DOHH2 (cell line): ENCODE measurements at regions not wholly inside any gene's neighbourhood (a gene's known extent, or its start where the extent isn't known, plus 50 kb on each side); places are given as distances from the start of the nearest gene placed in this dataset.

Experiments
- H3F3A ChIP-seq: fragments of 200-600 bp; sonication (generic), shearing (Covaris generic); 2 replicates; pipeline ENCODE4 v1.6.0; 2016; ENCODE audit warnings: antibody characterized with exemption, mild to moderate bottlenecking; ENCODE audit not compliant: control insufficient read depth, insufficient read depth
- H3K27ac ChIP-seq: fragments of 200-600 bp; sonication (generic); 2 replicates; pipeline ENCODE4 v1.5.1; 2014; ENCODE audit warnings: low read depth, mild to moderate bottlenecking, low read length, moderate library complexity
- H3K27me3 ChIP-seq: fragments of 200-600 bp; sonication (generic); 2 replicates; pipeline ENCODE4 v1.6.1; 2014; ENCODE audit warnings: mild to moderate bottlenecking, low read length, mixed read lengths; ENCODE audit not compliant: control insufficient read depth
- H3K36me3 ChIP-seq: fragments of 200-600 bp; sonication (generic); 2 replicates; pipeline ENCODE4 v1.6.1; 2014; ENCODE audit warnings: mild to moderate bottlenecking, low read length, moderate library complexity, mixed read lengths; ENCODE audit not compliant: control insufficient read depth
- H3K4me1 ChIP-seq: fragments of 200-600 bp; sonication (generic); 2 replicates; pipeline ENCODE4 v1.6.1; 2014; ENCODE audit warnings: mild to moderate bottlenecking, low read length, mixed read lengths; ENCODE audit not compliant: control insufficient read depth
- H3K4me2 ChIP-seq: fragments of 200-600 bp; sonication (generic); 2 replicates; pipeline ENCODE4 v1.6.0; 2014; ENCODE audit warnings: mild to moderate bottlenecking, low read length, moderate library complexity
- H3K4me3 ChIP-seq: fragments of 200-600 bp; sonication (generic); 2 replicates; pipeline ENCODE4 v1.5.1; 2014; ENCODE audit warnings: mild to moderate bottlenecking, low read length, mixed read lengths
- H3K79me2 ChIP-seq: fragments of 200-600 bp; sonication (generic); 2 replicates; pipeline ENCODE4 v1.6.1; 2014; ENCODE audit warnings: mild to moderate bottlenecking, low read length, mixed read lengths; ENCODE audit not compliant: control insufficient read depth
- H3K9me2 ChIP-seq: fragments of 200-600 bp; sonication (generic); replicated peaks from 2 replicates; pipeline ENCODE4 v1.6.1; 2014; ENCODE audit warnings: mild to moderate bottlenecking, low read length, mixed read lengths; ENCODE audit not compliant: control insufficient read depth
- H3K9me3 ChIP-seq: fragments of 200-600 bp; sonication (generic); 2 replicates; pipeline ENCODE4 v1.6.1; 2014; ENCODE audit warnings: antibody characterized with exemption, low read length, mixed read lengths; ENCODE audit not compliant: control insufficient read depth, insufficient read depth
- H4K20me1 ChIP-seq: fragments of 200-600 bp; sonication (generic); 2 replicates; pipeline ENCODE4 v1.6.0; 2014; ENCODE audit warnings: low read depth, mild to moderate bottlenecking, antibody characterized with exemption, low read length, moderate library complexity; ENCODE audit not compliant: control insufficient read depth, insufficient read depth
- CTCF ChIP-seq: fragments of 200-600 bp; sonication (generic); IDR thresholded peaks from one replicate; pipeline ENCODE4 v1.5.1; 2014; ENCODE audit warnings: antibody characterized with exemption, mild to moderate bottlenecking, low read depth, low read length; ENCODE audit not compliant: poor library complexity, severe bottlenecking
- EZH2phosphoT487 ChIP-seq: fragments of 200-600 bp; sonication (generic); IDR thresholded peaks from 2 replicates; pipeline ENCODE4 v1.6.1; 2017; ENCODE audit warnings: borderline replicate concordance, mild to moderate bottlenecking, antibody characterized with exemption, low read length, moderate library complexity, mixed read lengths

- no peaks in the 10 kb centered on the region for H4K20me1 ChIP-seq
- H3F3A ChIP-seq: no peaks in the 10 kb centered on the region
These were observed 82.4 kb upstream of the DACH1 start for GRCh38 chr13:71949441-71949840.

GRCh38 chr13:71939186-71939585 lies 72.2 kb upstream of the DACH1 start:
- Histone ChIP-seq H3K4me3 (no peak overlapping the region), H3K36me3 (no peaks in the 10 kb centered on the region), H3K9me2 (no peaks in the 10 kb centered on the region), H4K20me1 (no peaks in the 10 kb centered on the region), H3K27me3 (no peaks in the 10 kb centered on the region), H3K79me2 (no peaks in the 10 kb centered on the region), H3K4me1 (no peaks in the 10 kb centered on the region), H3K27ac (no peak overlapping the region), H3K9me3 (no peaks in the 10 kb centered on the region), H3F3A (no peaks in the 10 kb centered on the region), H3K4me2 (no peak overlapping the region)
- TF ChIP-seq EZH2phosphoT487 (no peak), CTCF (no peak)

More at GRCh38 chr13:71949441-71949840, 82.4 kb upstream of the DACH1 start:
- no peak overlapping the region for H3K4me3 ChIP-seq
- no peak for TF ChIP-seq EZH2phosphoT487
- TF ChIP-seq CTCF: no peak
- no peak overlapping the region for H3K27ac ChIP-seq
- no peaks in the 10 kb centered on the region for H3K27me3 ChIP-seq
- H3K4me1 ChIP-seq: no peaks in the 10 kb centered on the region
- H3K9me2 ChIP-seq: no peaks in the 10 kb centered on the region
- no peaks in the 10 kb centered on the region for H3K36me3 ChIP-seq
- no peak overlapping the region for H3K4me2 ChIP-seq
- H3K79me2 ChIP-seq: no peaks in the 10 kb centered on the region
- H3K9me3 ChIP-seq: no peaks in the 10 kb centered on the region

- Histone ChIP-seq H3F3A (no peaks in the 10 kb centered on the region), H3K27me3 (no peaks in the 10 kb centered on the region), H3K9me2 (no peaks in the 10 kb centered on the region), H3K4me3 (no peak overlapping the region), H3K27ac (no peak overlapping the region), H3K4me2 (no peak overlapping the region), H3K36me3 (no peaks in the 10 kb centered on the region), H3K9me3 (no peaks in the 10 kb centered on the region), H3K4me1 (no peaks in the 10 kb centered on the region), H4K20me1 (no peaks in the 10 kb centered on the region), H3K79me2 (no peaks in the 10 kb centered on the region)
- TF ChIP-seq CTCF: no peak
- no peak for TF ChIP-seq EZH2phosphoT487
These were observed 68.3 kb upstream of the DACH1 start for GRCh38 chr13:71935166-71935840.
